ENCODE measurements at regions not wholly inside any gene's neighbourhood (a gene's known extent, or its start where the extent isn't known, plus 50 kb on each side); places are given as distances from the start of the nearest gene placed in this dataset.

DNA sequence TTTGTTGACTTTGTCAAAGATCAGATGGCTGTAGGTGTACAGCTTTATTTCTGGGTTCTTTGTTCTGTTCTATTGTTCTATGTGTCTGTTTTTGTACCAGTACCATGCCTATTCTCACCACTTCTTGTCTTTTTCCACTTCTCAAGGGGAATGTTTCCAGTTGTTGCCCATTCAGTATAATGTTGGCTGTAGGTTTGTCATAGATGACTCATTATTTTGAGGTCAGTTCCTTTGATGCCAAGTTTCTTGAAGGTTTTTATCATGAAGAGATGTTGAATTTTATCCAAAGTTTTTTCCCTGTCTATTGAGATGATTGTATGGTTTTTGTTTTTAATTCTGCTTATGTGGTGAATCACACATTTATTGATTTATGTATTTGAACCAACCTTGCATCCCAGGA lies 216.7 kb upstream of the RNF32 start:
- Histone ChIP-seq H4K20me1 (replicated peaks; ENCODE audit: control insufficient read depth, extremely low read depth, insufficient read depth, low read length) (no peaks in the 10 kb centered on the region), H3K9ac (replicated peaks; ENCODE audit: extremely low read depth, insufficient read depth, low read length) (no peak overlapping the region), H3K9me1 (replicated peaks; ENCODE audit: control insufficient read depth, extremely low read depth, insufficient read depth, low read length) (no peaks in the 10 kb centered on the region), H3K4me1 (ENCODE audit: control insufficient read depth, extremely low read depth, insufficient read depth, low read length) (no peaks in the 10 kb centered on the region), H3K36me3 (ENCODE audit: control insufficient read depth in 2 of 2, extremely low read depth in 1 of 2, insufficient read depth in 2 of 2, low read length in 2 of 2) (no peaks in the 10 kb centered on the region), H3K27ac (ENCODE audit: insufficient read depth, low read depth, low read length) (no peak overlapping the region), H3K4me2 (ENCODE audit: insufficient read depth, low read length) (no peak overlapping the region), H3K9me3 (replicated peaks; ENCODE audit: control insufficient read depth, insufficient read depth, low read length) (no peaks in the 10 kb centered on the region), H3K4me3 (replicated peaks in 1 of 3; ENCODE audit: insufficient read depth in 1 of 3, low read depth in 1 of 3, low read length in 3 of 3) (no peak overlapping the region), H3K79me2 (ENCODE audit: control insufficient read depth, insufficient read depth, low read length) (no peaks in the 10 kb centered on the region), H3K27me3 (ENCODE audit: control insufficient read depth in 2 of 2, insufficient read depth in 2 of 2, low read length in 2 of 2) (no peaks in the 10 kb centered on the region), H2AFZ (ENCODE audit: low read depth, low read length) (no peak overlapping the region)
- POLR2A ChIA-PET: no interaction called here
- CTCF ChIA-PET: no interaction called here
- FAIRE-seq (no peak), DNase-seq (ENCODE audit: low read depth, low spot score) (no peak)
- TF ChIP-seq GATA2 (IDR thresholded peaks at IDR 0.05; ENCODE audit: insufficient read depth, insufficient read length, low read depth, low read length) (no peak), FOS (IDR thresholded peaks at IDR 0.05; ENCODE audit: borderline replicate concordance, insufficient read depth, low read length) (no peak), MAX (IDR thresholded peaks at IDR 0.05; ENCODE audit: insufficient read depth, insufficient read length) (no peak), EZH2 (IDR thresholded peaks at IDR 0.05; ENCODE audit: borderline replicate concordance, low read depth, low read length, severe bottlenecking) (no peak), MYC (IDR thresholded peaks at IDR 0.05; ENCODE audit: low read depth, low read length) (no peak), POLR2AphosphoS5 (IDR thresholded peaks at IDR 0.05; ENCODE audit: insufficient read depth, low read depth, low read length) (no peak), POLR2A (IDR thresholded peaks at IDR 0.05; ENCODE audit: low read depth, low read length) (no peak), JUN (IDR thresholded peaks at IDR 0.05; ENCODE audit: borderline replicate concordance, insufficient read depth, insufficient read length, low read depth) (no peak)
- TF ChIP-seq, protein P1, sequence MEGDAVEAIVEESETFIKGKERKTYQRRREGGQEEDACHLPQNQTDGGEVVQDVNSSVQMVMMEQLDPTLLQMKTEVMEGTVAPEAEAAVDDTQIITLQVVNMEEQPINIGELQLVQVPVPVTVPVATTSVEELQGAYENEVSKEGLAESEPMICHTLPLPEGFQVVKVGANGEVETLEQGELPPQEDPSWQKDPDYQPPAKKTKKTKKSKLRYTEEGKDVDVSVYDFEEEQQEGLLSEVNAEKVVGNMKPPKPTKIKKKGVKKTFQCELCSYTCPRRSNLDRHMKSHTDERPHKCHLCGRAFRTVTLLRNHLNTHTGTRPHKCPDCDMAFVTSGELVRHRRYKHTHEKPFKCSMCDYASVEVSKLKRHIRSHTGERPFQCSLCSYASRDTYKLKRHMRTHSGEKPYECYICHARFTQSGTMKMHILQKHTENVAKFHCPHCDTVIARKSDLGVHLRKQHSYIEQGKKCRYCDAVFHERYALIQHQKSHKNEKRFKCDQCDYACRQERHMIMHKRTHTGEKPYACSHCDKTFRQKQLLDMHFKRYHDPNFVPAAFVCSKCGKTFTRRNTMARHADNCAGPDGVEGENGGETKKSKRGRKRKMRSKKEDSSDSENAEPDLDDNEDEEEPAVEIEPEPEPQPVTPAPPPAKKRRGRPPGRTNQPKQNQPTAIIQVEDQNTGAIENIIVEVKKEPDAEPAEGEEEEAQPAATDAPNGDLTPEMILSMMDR (IDR thresholded peaks at IDR 0.05; ENCODE audit: extremely low read depth in 1 of 2, insufficient read depth in 1 of 2, low read depth in 1 of 2, low read length in 2 of 2): no peak
- intact Hi-C loops (cut with micrococcal nuclease): no loop called here
- dilution Hi-C loops (cut with MboI; ENCODE audit: extremely low pct_ligation_motif_present, low sequenced_read_pairs): no loop called here
- no TSS peak for BruUV-seq (replicated peaks)
